Erythroblast (primary cell): ENCODE measurements at regions not wholly inside any gene's neighbourhood (a gene's known extent, or its start where the extent isn't known, plus 50 kb on each side); places are given as distances from the start of the nearest gene placed in this dataset.

ENCODE experiments used
- GATA1 ChIP-seq: IDR thresholded peaks from 2 replicates; pipeline ENCODE4 v1.6.1; 2011; ENCODE audit warnings: low read depth, mild to moderate bottlenecking, control low read depth, low read length, moderate library complexity
- POLR2A ChIP-seq: IDR thresholded peaks from 2 replicates; pipeline ENCODE4 v1.6.1; 2011; ENCODE audit warnings: mild to moderate bottlenecking, low read length

- TF ChIP-seq POLR2A, result no peak
- no peak for TF ChIP-seq GATA1
Observed at GRCh38 chr1:69073176-69073575, 494.5 kb upstream of the LRRC7 start.
